Neural progenitor cell (in vitro differentiated cells): ENCODE measurements at regions not wholly inside any gene's neighbourhood (a gene's known extent, or its start where the extent isn't known, plus 50 kb on each side); places are given as distances from the start of the nearest gene placed in this dataset.
A peak's percentile ranks its signal among the peaks of the same experiment; 100 is the strongest.

Experiments used
- CTCF ChIP-seq: fragments of 200-600 bp; sonication (generic); IDR thresholded peaks from 2 replicates; pipeline ENCODE4 v1.5.1; 2017; ENCODE audit warnings: antibody characterized with exemption, mild to moderate bottlenecking
- EZH2 ChIP-seq: fragments of 200-600 bp; sonication (generic); IDR thresholded peaks from 2 replicates; pipeline ENCODE4 v1.6.1; 2017; ENCODE audit warnings: antibody characterized with exemption, mild to moderate bottlenecking, moderate library complexity
- EZH2phosphoT487 ChIP-seq: fragments of 200-600 bp; sonication (generic); IDR thresholded peaks from 2 replicates; pipeline ENCODE4 v1.6.1; 2017; ENCODE audit warnings: antibody characterized with exemption

- TF ChIP-seq CTCF, result peak; percentile 81
- no peak for TF ChIP-seq EZH2phosphoT487
- TF ChIP-seq EZH2, result no peak
Measured at GRCh38 chr6:81075974-81076373, 676.5 kb downstream of the TENT5A start.
